ENCODE measurements at regions not wholly inside any gene's neighbourhood (a gene's known extent, or its start where the extent isn't known, plus 50 kb on each side); places are given as distances from the start of the nearest gene placed in this dataset.

- no peak overlapping the region for H3K4me2 ChIP-seq (ENCODE audit: insufficient read depth, low read length)
- FAIRE-seq: no peak
- intact Hi-C loops (cut with micrococcal nuclease) (no loop called here), dilution Hi-C loops (cut with MboI; ENCODE audit: extremely low pct_ligation_motif_present, low sequenced_read_pairs) (no loop called here)
- H3K9ac ChIP-seq (replicated peaks; ENCODE audit: extremely low read depth, insufficient read depth, low read length): no peak overlapping the region
- H3K4me1 ChIP-seq (ENCODE audit: control insufficient read depth, extremely low read depth, insufficient read depth, low read length): no peaks in the 10 kb centered on the region
- H3K27ac ChIP-seq (ENCODE audit: insufficient read depth, low read depth, low read length): no peak overlapping the region
- peaks cover 1% of the 10 kb centered on the region for H3K9me3 ChIP-seq (replicated peaks; ENCODE audit: control insufficient read depth, insufficient read depth, low read length)
- H3K79me2 ChIP-seq (ENCODE audit: control insufficient read depth, insufficient read depth, low read length): no peaks in the 10 kb centered on the region
- H4K20me1 ChIP-seq (replicated peaks; ENCODE audit: control insufficient read depth, extremely low read depth, insufficient read depth, low read length): no peaks in the 10 kb centered on the region
- no peaks in the 10 kb centered on the region for H3K36me3 ChIP-seq (ENCODE audit: control insufficient read depth in 2 of 2, extremely low read depth in 1 of 2, insufficient read depth in 2 of 2, low read length in 2 of 2)
- ChIA-PET CTCF (interaction anchor here (1.1 kb wide), 1 partner anchor 9 kb away, joined by 3 read pairs; no protein-coding TSS in a partner anchor), POLR2A (no interaction called here)
- no peaks in the 10 kb centered on the region for H3K27me3 ChIP-seq (ENCODE audit: control insufficient read depth in 2 of 2, insufficient read depth in 2 of 2, low read length in 2 of 2)
- DNase-seq (ENCODE audit: low read depth, low spot score): no peak
- no peak overlapping the region for H2AFZ ChIP-seq (ENCODE audit: low read depth, low read length)
- H3K4me3 ChIP-seq (replicated peaks in 1 of 3; ENCODE audit: insufficient read depth in 1 of 3, low read depth in 1 of 3, low read length in 3 of 3): no peak overlapping the region
- TF ChIP-seq MYC (IDR thresholded peaks at IDR 0.05; ENCODE audit: low read depth, low read length) (no peak), POLR2A (IDR thresholded peaks at IDR 0.05; ENCODE audit: low read depth, low read length) (no peak), EZH2 (IDR thresholded peaks at IDR 0.05; ENCODE audit: borderline replicate concordance, low read depth, low read length, severe bottlenecking) (no peak), FOS (IDR thresholded peaks at IDR 0.05; ENCODE audit: borderline replicate concordance, insufficient read depth, low read length) (no peak), POLR2AphosphoS5 (IDR thresholded peaks at IDR 0.05; ENCODE audit: insufficient read depth, low read depth, low read length) (no peak), JUN (IDR thresholded peaks at IDR 0.05; ENCODE audit: borderline replicate concordance, insufficient read depth, insufficient read length, low read depth) (no peak), MAX (IDR thresholded peaks at IDR 0.05; ENCODE audit: insufficient read depth, insufficient read length) (no peak), GATA2 (IDR thresholded peaks at IDR 0.05; ENCODE audit: insufficient read depth, insufficient read length, low read depth, low read length) (no peak)
- TF ChIP-seq, protein P1, sequence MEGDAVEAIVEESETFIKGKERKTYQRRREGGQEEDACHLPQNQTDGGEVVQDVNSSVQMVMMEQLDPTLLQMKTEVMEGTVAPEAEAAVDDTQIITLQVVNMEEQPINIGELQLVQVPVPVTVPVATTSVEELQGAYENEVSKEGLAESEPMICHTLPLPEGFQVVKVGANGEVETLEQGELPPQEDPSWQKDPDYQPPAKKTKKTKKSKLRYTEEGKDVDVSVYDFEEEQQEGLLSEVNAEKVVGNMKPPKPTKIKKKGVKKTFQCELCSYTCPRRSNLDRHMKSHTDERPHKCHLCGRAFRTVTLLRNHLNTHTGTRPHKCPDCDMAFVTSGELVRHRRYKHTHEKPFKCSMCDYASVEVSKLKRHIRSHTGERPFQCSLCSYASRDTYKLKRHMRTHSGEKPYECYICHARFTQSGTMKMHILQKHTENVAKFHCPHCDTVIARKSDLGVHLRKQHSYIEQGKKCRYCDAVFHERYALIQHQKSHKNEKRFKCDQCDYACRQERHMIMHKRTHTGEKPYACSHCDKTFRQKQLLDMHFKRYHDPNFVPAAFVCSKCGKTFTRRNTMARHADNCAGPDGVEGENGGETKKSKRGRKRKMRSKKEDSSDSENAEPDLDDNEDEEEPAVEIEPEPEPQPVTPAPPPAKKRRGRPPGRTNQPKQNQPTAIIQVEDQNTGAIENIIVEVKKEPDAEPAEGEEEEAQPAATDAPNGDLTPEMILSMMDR (IDR thresholded peaks at IDR 0.05; ENCODE audit: extremely low read depth in 1 of 2, insufficient read depth in 1 of 2, low read depth in 1 of 2, low read length in 2 of 2): no peak
- BruUV-seq (replicated peaks): no TSS peak
- no peaks in the 10 kb centered on the region for H3K9me1 ChIP-seq (replicated peaks; ENCODE audit: control insufficient read depth, extremely low read depth, insufficient read depth, low read length)
Observed at GRCh38 chr13:54194233-54195024, 1165.8 kb downstream of the OLFM4 start.
